Type B pancreatic cell (in vitro differentiated cells): ENCODE measurements at regions not wholly inside any gene's neighbourhood (a gene's known extent, or its start where the extent isn't known, plus 50 kb on each side); places are given as distances from the start of the nearest gene placed in this dataset.

ENCODE experiments used
- DNase-seq: peaks from one replicate; pipeline ENCODE4 v3.0.0; 2021; ENCODE audit warnings: mixed read lengths; ENCODE audit not compliant: unreplicated experiment; ENCODE audit errors: extremely low spot score
- H3K27ac Mint-ChIP-seq: 2 replicates; pipeline ENCODE4 v1.8.0; 2021; ENCODE audit warnings: mild to moderate bottlenecking, mixed read lengths
- H3K27me3 Mint-ChIP-seq: 2 replicates; pipeline ENCODE4 v1.8.0; 2021; ENCODE audit warnings: mixed read lengths
- H3K36me3 Mint-ChIP-seq: 2 replicates; pipeline ENCODE4 v1.8.0; 2021; ENCODE audit warnings: mixed read lengths
- H3K4me1 Mint-ChIP-seq: one replicate; pipeline ENCODE4 v1.8.0; 2021; ENCODE audit warnings: mixed read lengths; ENCODE audit not compliant: unreplicated experiment
- H3K4me3 Mint-ChIP-seq: 2 replicates; pipeline ENCODE4 v1.8.0; 2021; ENCODE audit warnings: mild to moderate bottlenecking, mixed read lengths
- H3K9me3 Mint-ChIP-seq: 2 replicates; pipeline ENCODE4 v1.8.0; 2021; ENCODE audit warnings: mixed read lengths
- TF ChIP-seq, protein P1 (sequence below): fragments of 200-600 bp; sonication (generic); conservative IDR thresholded peaks from 2 replicates; pipeline ENCODE4 v1.5.0; 2021; ENCODE audit warnings: antibody characterized with exemption, mild to moderate bottlenecking

DNA sequence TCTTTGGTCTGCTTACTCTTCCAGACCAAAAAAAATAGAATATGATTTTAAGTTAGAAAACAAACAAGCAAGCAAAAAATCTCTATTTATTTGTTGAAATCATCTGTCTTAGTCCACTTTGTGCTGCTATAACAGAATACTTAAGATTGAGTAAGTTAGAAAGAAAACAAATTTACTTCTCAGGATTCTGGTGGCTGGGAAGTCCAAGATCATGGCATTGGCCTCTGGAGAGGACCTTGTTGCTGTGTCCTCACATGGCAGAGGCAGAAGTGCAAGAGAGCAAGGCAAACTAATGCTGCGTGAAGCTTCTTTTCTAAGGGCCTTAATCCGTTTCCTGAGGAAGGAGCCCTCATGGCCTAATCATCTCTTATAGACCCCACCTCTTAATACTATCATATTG is 156.2 kb downstream of the SPP2 start:
- no peak for DNase-seq
- TF ChIP-seq, protein P1, sequence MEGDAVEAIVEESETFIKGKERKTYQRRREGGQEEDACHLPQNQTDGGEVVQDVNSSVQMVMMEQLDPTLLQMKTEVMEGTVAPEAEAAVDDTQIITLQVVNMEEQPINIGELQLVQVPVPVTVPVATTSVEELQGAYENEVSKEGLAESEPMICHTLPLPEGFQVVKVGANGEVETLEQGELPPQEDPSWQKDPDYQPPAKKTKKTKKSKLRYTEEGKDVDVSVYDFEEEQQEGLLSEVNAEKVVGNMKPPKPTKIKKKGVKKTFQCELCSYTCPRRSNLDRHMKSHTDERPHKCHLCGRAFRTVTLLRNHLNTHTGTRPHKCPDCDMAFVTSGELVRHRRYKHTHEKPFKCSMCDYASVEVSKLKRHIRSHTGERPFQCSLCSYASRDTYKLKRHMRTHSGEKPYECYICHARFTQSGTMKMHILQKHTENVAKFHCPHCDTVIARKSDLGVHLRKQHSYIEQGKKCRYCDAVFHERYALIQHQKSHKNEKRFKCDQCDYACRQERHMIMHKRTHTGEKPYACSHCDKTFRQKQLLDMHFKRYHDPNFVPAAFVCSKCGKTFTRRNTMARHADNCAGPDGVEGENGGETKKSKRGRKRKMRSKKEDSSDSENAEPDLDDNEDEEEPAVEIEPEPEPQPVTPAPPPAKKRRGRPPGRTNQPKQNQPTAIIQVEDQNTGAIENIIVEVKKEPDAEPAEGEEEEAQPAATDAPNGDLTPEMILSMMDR = no peak
- Mint-ChIP-seq H3K9me3 (peaks cover 7% of the 10 kb centered on the region), H3K36me3 (no peaks in the 10 kb centered on the region), H3K4me3 (no peak overlapping the region), H3K4me1 (peaks cover 5% of the 10 kb centered on the region), H3K27ac (no peak overlapping the region), H3K27me3 (no peaks in the 10 kb centered on the region)

DNA sequence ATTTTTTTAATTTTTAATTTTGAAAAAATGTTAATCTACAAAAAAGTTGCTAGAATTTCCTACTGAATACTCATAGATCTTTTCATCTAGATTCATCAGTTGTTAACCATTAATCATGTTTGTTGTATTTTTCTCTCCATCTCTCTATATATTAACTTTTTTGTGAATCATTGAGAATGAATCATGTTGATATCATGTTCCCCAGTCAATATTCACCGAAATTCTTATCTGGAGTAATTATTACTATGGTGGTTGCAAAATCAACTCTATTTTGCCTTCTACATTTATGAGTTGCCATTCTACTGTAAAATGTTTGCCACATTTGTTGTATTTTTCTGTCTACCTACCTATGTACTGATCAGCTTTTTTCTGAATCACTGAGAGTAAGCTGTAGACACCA is 154.0 kb downstream of the SPP2 start:
- H3K27ac Mint-ChIP-seq = no peak overlapping the region
- H3K4me3 Mint-ChIP-seq = no peak overlapping the region
- TF ChIP-seq, protein P1 = no peak
- no peaks in the 10 kb centered on the region for H3K27me3 Mint-ChIP-seq
- H3K9me3 Mint-ChIP-seq = peaks cover 2% of the 10 kb centered on the region
- no peaks in the 10 kb centered on the region for H3K4me1 Mint-ChIP-seq
- no peaks in the 10 kb centered on the region for H3K36me3 Mint-ChIP-seq
- no peak for DNase-seq

DNA sequence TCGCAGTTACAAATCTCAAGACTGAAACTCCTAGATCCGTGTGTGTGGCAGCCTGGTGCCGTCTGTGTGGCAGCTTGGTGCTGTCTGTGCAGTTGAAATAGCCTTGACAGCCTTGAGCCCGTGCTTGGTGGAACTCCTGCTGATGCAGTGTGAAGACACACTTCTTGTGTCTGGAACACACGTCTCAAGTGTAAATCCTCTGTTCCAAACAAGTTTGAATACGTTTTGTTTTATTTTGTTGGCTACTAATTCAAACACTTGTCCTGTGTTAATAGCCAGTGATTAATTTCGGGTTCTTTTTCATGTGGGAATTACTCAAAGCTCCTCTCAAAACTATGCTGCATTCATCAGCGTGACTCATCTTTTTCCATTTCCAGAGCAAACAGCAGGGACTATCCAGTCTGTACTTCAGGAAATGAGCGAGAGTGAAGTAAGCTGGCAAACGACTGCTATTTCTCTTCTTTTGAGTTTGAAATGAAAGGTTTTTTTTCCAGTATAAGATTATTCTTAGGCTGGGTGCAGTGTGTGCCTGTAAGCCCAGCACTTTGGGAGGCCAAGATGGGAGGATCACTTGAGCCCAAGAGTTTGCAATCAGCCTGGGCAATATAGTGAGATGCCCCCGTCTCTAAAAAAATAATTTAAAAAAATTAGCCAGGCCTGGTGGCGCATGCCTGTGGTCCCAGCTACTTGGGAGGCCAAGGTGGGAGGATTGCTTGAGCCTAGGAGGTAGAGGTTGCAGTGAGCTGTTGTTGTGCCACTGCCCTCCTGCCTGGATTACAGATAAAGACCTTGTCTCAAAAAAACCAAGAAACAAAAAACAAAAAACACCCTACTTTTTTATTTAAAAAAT is 152.9 kb downstream of the SPP2 start:
- H3K4me1 Mint-ChIP-seq = no peaks in the 10 kb centered on the region
- TF ChIP-seq, protein P1 = no peak
- no peak for DNase-seq
- no peak overlapping the region for H3K4me3 Mint-ChIP-seq
- no peaks in the 10 kb centered on the region for H3K9me3 Mint-ChIP-seq
- H3K36me3 Mint-ChIP-seq = no peaks in the 10 kb centered on the region
- no peak overlapping the region for H3K27ac Mint-ChIP-seq
- H3K27me3 Mint-ChIP-seq = no peaks in the 10 kb centered on the region

DNA sequence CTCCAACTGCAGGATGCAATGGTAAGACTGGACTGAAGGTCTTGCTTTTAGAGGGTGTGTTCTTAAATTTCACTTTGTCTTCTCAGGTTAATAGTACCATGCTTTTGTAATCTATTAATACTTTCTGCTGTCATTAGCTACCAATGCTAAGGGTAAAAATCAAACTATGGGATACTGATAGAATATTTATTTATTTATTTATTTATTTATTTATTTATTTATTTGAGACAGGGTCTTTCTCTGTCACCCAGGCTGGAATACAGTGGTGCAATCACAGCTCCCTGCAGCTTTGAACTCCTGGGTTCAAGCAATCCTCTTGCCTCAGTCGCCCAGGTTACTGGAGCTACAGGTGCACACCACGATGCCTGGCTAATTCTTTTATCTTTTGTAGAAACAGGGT is 152.1 kb downstream of the SPP2 start:
- H3K27me3 Mint-ChIP-seq = no peaks in the 10 kb centered on the region
- no peaks in the 10 kb centered on the region for H3K36me3 Mint-ChIP-seq
- H3K9me3 Mint-ChIP-seq = no peaks in the 10 kb centered on the region
- TF ChIP-seq, protein P1 = no peak
- no peak overlapping the region for H3K27ac Mint-ChIP-seq
- no peak for DNase-seq
- no peaks in the 10 kb centered on the region for H3K4me1 Mint-ChIP-seq
- H3K4me3 Mint-ChIP-seq = no peak overlapping the region

DNA sequence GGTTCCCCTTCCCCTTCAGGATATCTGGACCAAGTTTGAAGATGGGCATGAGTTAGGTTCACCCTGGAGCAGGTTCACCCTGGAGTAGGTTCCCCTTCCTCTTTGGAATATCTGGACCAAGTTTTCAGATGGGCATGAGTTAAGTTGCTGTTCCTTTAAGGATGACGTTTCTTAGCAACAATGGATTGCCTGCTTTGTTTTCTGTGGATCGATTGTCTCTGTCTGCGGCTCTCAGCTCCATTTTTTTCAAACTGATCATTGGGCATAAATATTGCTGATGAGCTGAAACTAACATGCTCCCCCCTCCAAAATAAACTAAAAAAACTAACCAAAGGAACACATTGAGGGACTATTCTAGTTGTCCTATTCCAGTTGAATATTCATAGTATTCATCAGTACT is 149.5 kb downstream of the SPP2 start:
- Mint-ChIP-seq H3K4me3 (no peak overlapping the region), H3K4me1 (no peaks in the 10 kb centered on the region), H3K27ac (no peak overlapping the region), H3K27me3 (no peaks in the 10 kb centered on the region), H3K36me3 (no peaks in the 10 kb centered on the region), H3K9me3 (no peaks in the 10 kb centered on the region)
- TF ChIP-seq, protein P1 = no peak
- no peak for DNase-seq
